ENCODE measurements at regions not wholly inside any gene's neighbourhood (a gene's known extent, or its start where the extent isn't known, plus 50 kb on each side); places are given as distances from the start of the nearest gene placed in this dataset.

DNA sequence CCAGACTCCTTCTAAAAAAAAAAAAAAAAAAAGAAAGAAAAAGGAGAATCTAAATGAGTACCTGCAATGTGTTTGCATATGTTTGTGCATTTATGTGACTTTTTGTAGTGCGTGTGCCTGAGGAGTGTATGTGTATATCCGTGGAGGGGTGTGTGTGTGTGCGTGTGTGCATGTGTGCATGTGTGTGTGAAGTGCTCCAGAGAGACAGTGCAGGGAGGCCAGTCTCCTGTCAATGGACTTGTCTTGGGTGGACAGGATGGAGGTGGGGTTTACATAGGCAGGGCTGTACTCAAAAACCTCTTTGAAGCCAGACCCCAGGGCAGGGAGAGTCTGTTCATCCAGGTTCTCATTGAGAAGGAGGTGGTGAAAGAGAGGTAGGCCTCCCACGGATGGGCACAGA is 87.1 kb upstream of the MVB12B start:
- TF ChIP-seq POLR2AphosphoS5 (IDR thresholded peaks at IDR 0.05; ENCODE audit: borderline replicate concordance, low read depth, low read length) (no peak), FOXP2 (optimal IDR thresholded peaks at IDR 0.05; ENCODE audit: control extremely low read depth, extremely low read length, insufficient read depth) (no peak), EZH2 (IDR thresholded peaks at IDR 0.05) (no peak)

All from SK-N-MC (cell line).